Lower leg skin (tissue), 3 donors: ENCODE measurements at regions not wholly inside any gene's neighbourhood (a gene's known extent, or its start where the extent isn't known, plus 50 kb on each side); places are given as distances from the start of the nearest gene placed in this dataset.

Experiments
- CTCF ChIP-seq, 3 donors: fragments of 450-650 bp; IDR thresholded peaks; one replicate each; pipeline ENCODE4 v1.5.1; 2016; ENCODE audit warnings: antibody characterized with exemption in 3 of 3, mild to moderate bottlenecking in 3 of 3, moderate library complexity in 2 of 3
- POLR2A ChIP-seq, 2 donors: fragments of 450-650 bp; IDR thresholded peaks; one replicate each; pipeline ENCODE4 v1.6.1; 2016 to 2017; ENCODE audit warnings: antibody characterized with exemption in 2 of 2, mild to moderate bottlenecking in 1 of 2, moderate library complexity in 1 of 2

- no peak for TF ChIP-seq POLR2A (IDR thresholded peaks at IDR 0.05)
- no peak for TF ChIP-seq CTCF (IDR thresholded peaks at IDR 0.05)
Observed at GRCh38 chr7:118711688-118712087, 487.2 kb downstream of the ANKRD7 start.
